Type B pancreatic cell (in vitro differentiated cells): ENCODE measurements at regions not wholly inside any gene's neighbourhood (a gene's known extent, or its start where the extent isn't known, plus 50 kb on each side); places are given as distances from the start of the nearest gene placed in this dataset.

Experiments
- DNase-seq: peaks from one replicate; pipeline ENCODE4 v3.0.0; 2021; ENCODE audit warnings: mixed read lengths; ENCODE audit not compliant: unreplicated experiment; ENCODE audit errors: extremely low spot score
- H3K27ac Mint-ChIP-seq: 2 replicates; pipeline ENCODE4 v1.8.0; 2021; ENCODE audit warnings: mild to moderate bottlenecking, mixed read lengths
- H3K27me3 Mint-ChIP-seq: 2 replicates; pipeline ENCODE4 v1.8.0; 2021; ENCODE audit warnings: mixed read lengths
- H3K36me3 Mint-ChIP-seq: 2 replicates; pipeline ENCODE4 v1.8.0; 2021; ENCODE audit warnings: mixed read lengths
- H3K4me1 Mint-ChIP-seq: one replicate; pipeline ENCODE4 v1.8.0; 2021; ENCODE audit warnings: mixed read lengths; ENCODE audit not compliant: unreplicated experiment
- H3K4me3 Mint-ChIP-seq: 2 replicates; pipeline ENCODE4 v1.8.0; 2021; ENCODE audit warnings: mild to moderate bottlenecking, mixed read lengths
- H3K9me3 Mint-ChIP-seq: 2 replicates; pipeline ENCODE4 v1.8.0; 2021; ENCODE audit warnings: mixed read lengths
- CTCF ChIP-seq: fragments of 200-600 bp; sonication (generic); conservative IDR thresholded peaks from 2 replicates; pipeline ENCODE4 v1.5.0; 2021; ENCODE audit warnings: antibody characterized with exemption, mild to moderate bottlenecking

- Mint-ChIP-seq H3K36me3 (no peaks in the 10 kb centered on the region), H3K27me3 (peaks cover 7% of the 10 kb centered on the region), H3K4me3 (no peak overlapping the region), H3K4me1 (peaks cover 4% of the 10 kb centered on the region), H3K9me3 (no peaks in the 10 kb centered on the region), H3K27ac (no peak overlapping the region)
- no peak for DNase-seq
- TF ChIP-seq CTCF: no peak
These were observed 230.9 kb upstream of the MOCS1 start for GRCh38 chr6:40165036-40165709.

DNA sequence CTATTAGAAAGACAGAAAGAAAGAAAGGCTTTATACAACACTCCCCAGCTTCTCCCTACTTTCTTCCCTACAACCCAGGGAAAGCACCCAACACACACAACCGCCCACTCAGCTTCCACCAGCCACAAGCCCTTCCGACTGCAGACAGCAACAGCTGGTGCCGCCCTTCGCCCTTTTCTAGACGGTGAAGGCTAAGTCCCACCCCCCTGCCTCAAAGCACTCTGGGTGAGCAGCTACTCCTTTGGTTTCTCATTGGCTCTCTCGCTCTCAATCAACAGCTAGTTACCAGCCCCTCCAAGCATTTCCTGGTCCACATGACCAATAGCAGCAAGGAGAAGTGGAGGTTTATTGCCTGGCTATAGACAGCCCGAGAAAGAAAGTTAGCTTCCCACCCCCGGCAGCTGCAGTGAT, 230.1 kb upstream of the MOCS1 start:
- Mint-ChIP-seq H3K27ac (no peak overlapping the region), H3K4me3 (no peak overlapping the region), H3K4me1 (peaks cover 4% of the 10 kb centered on the region), H3K36me3 (no peaks in the 10 kb centered on the region), H3K9me3 (no peaks in the 10 kb centered on the region), H3K27me3 (peaks cover 3% of the 10 kb centered on the region)
- DNase-seq: no peak
- TF ChIP-seq CTCF: no peak

DNA sequence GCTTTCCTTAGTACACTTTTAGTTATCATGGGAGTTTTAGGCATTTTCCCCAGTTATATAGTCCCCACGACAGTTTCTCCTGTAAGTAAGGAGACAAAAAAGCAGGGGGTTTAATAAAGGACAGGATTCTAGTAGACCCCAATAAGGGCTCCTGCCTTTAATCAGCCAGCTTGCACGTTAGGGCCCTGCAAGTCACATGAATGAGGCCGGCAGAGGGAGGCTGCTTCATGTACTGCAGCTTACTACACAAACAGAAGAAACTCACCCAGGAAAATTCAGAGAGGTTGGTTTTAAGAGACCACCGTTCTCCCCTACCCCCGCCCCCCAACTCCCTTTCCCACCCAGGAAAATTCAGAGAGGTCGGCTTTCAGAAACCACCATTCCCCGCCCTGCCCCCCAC, 229.7 kb upstream of the MOCS1 start:
- DNase-seq: no peak
- no peak overlapping the region for H3K27ac Mint-ChIP-seq
- no peak for TF ChIP-seq CTCF
- no peaks in the 10 kb centered on the region for H3K36me3 Mint-ChIP-seq
- peaks cover 4% of the 10 kb centered on the region for H3K4me1 Mint-ChIP-seq
- H3K27me3 Mint-ChIP-seq: peaks cover 3% of the 10 kb centered on the region
- no peak overlapping the region for H3K4me3 Mint-ChIP-seq
- H3K9me3 Mint-ChIP-seq: no peaks in the 10 kb centered on the region

DNA sequence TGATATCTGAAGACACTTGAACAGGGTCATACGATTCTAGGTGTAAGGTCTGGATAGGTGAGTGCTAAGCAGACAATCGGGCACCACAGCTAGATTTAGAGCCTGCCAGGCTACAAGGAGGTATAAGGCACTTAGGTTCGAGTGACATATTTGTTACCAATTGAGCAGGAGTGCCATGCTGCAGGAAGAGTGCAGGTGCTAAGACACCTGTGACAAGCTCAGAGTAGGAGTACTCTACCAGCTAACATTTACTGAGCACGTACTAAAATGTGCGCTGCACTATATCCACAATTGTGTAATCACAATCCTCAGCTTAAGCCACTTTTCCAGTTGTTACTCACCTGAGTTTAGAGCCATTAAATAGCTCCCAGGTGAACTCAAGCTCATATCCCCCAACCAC, 227.8 kb upstream of the MOCS1 start:
- Mint-ChIP-seq H3K27ac (no peak overlapping the region), H3K27me3 (peaks cover 3% of the 10 kb centered on the region), H3K36me3 (no peaks in the 10 kb centered on the region), H3K4me1 (peaks cover 4% of the 10 kb centered on the region), H3K4me3 (no peak overlapping the region), H3K9me3 (no peaks in the 10 kb centered on the region)
- DNase-seq: no peak
- TF ChIP-seq CTCF: no peak

GRCh38 chr6:40160826-40161225, 226.6 kb upstream of the MOCS1 start:
- no peak for TF ChIP-seq CTCF
- H3K36me3 Mint-ChIP-seq: no peaks in the 10 kb centered on the region
- peaks cover under 1% of the 10 kb centered on the region for H3K4me1 Mint-ChIP-seq
- H3K4me3 Mint-ChIP-seq: no peak overlapping the region
- H3K27me3 Mint-ChIP-seq: peaks cover 5% of the 10 kb centered on the region
- DNase-seq: no peak
- no peak overlapping the region for H3K27ac Mint-ChIP-seq
- H3K9me3 Mint-ChIP-seq: no peaks in the 10 kb centered on the region

DNA sequence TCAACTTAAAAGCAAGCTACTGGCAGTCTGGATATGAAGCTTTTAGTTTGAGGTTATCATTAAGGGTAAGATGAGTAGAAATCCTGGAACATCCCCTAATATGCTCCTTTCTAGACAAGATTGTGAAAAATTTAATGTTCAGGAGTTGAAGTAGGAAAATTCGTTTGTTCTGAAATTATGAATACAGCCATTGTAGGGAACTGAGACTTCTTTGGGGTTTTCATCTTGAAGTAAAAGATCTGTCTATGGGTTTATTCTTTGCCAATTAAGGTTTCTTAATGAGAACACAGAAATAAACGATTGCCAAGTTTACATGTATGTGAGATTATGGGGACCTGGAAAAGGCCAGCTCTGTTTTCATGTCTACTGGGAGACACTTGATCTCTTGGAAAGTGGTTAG, 225.6 kb upstream of the MOCS1 start:
- Mint-ChIP-seq H3K27me3 (peaks cover 12% of the 10 kb centered on the region), H3K9me3 (no peaks in the 10 kb centered on the region), H3K27ac (peak overlapping the region; percentile 45)

More for the DNA sequence above, 225.6 kb upstream of the MOCS1 start:
- no peaks in the 10 kb centered on the region for H3K4me1 Mint-ChIP-seq
- no peak for TF ChIP-seq CTCF
- DNase-seq: no peak
- no peaks in the 10 kb centered on the region for H3K36me3 Mint-ChIP-seq
- no peak overlapping the region for H3K4me3 Mint-ChIP-seq
